ENCODE measurements at regions not wholly inside any gene's neighbourhood (a gene's known extent, or its start where the extent isn't known, plus 50 kb on each side); places are given as distances from the start of the nearest gene placed in this dataset.
"Not testable (repeated sequence)": the region's sequence is repeated elsewhere in the genome, so short reads cannot be mapped to it uniquely, and the experiment has no call there.

GRCh38 chr21:28126521-28127174 lies 866.0 kb downstream of the LTN1 start:
- no peak for DNase-seq (ENCODE audit: low spot score)

DNA sequence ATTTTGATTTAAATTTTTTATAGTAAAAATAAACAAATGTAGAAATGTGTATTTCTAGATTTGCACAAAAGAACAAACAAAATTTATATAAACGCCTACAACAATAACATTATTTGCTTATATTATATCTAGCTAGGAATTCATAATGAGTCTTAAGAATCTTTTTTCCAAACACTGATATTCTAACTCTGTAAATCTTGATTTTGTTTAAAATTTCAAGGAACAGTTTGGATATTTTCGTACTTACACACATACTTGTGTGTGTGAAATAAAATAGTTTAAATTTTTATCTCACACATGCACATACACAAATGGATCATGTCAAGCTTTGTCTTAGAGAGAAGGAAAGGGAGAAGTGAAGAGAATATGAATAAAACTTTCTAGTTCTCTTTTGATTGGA lies 868.1 kb downstream of the LTN1 start:
- DNase-seq (ENCODE audit: low spot score), result no peak

GRCh38 chr21:28118570-28118969 lies 874.1 kb downstream of the LTN1 start:
- no peak for DNase-seq (ENCODE audit: low spot score)

DNA sequence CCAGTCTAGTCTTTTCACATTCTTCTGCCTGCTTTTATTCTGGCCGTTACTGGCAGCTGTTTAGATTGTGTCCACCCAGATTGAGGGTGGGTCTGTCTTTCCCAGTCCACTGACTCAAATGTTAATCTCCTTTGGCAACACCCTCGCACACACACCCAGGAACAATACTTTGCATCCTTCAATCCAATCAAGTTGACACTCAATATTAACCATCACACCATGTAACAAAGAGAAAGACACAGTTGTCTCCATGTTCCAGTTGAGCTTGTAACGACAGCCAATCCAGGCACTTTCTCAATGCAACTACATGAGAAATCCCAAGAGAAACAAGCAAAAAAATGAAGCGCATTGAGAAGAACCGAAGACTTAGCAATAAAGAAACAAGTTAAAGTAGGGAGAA lies 877.7 kb downstream of the LTN1 start:
- not testable (repeated sequence) for DNase-seq (ENCODE audit: low spot score)

GRCh38 chr21:28113718-28114117 lies 879.0 kb downstream of the LTN1 start:
- no peak for DNase-seq (ENCODE audit: low spot score)

- DNase-seq (ENCODE audit: low spot score), result no peak
Observed at GRCh38 chr21:28112511-28112910, 880.2 kb downstream of the LTN1 start.

GRCh38 chr21:28111151-28111619 lies 881.5 kb downstream of the LTN1 start:
- no peak for DNase-seq (ENCODE audit: low spot score)

DNA sequence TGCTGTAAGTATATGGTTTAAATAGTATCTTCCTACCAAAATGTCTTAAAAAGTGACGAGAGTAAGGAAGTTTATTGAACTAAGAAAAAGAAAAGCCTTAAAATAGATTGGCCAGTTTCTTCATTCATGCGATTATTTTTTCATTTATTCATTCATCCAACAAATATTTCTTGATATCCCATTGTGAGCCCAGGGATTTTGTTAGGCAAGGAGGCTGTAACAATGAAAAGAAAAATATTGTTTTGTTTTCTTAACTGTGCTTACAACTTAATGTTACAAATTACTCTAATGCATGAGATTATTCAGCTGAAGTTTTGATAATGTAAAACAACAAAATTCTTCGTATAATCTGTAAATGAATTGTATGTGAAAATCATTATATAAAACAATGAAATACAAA lies 882.0 kb downstream of the LTN1 start:
- DNase-seq (ENCODE audit: low spot score), result no peak

DNA sequence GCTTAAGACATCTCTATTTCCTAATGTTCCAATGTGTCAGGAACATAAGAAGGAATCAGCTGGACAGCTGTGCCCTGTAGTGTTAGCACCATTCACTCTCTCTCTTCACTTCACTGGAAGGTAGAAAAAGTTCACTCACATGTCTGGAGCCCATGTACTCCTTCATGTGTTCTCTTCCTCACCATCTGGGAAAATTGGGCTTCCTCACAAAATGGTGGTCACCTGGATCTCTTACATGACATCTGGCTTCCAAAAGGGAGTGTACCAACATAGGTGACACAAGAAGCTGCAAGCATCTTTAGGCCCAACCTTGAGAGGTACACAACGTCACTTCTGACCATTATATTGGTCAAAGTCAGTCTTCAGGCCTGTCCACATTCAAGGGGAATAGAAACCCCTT lies 882.6 kb downstream of the LTN1 start:
- no peak for DNase-seq (ENCODE audit: low spot score)

- DNase-seq (ENCODE audit: low spot score), result no peak
Observed at GRCh38 chr21:28106370-28106890, 886.2 kb downstream of the LTN1 start.

- DNase-seq (ENCODE audit: low spot score), result no peak
Observed at GRCh38 chr21:28104346-28104745, 888.3 kb downstream of the LTN1 start.

GRCh38 chr21:28100366-28100765 lies 892.3 kb downstream of the LTN1 start:
- no peak for DNase-seq (ENCODE audit: low spot score)

- no peak for DNase-seq (ENCODE audit: low spot score)
Observed at GRCh38 chr21:28099001-28099705, 893.5 kb downstream of the LTN1 start.

DNA sequence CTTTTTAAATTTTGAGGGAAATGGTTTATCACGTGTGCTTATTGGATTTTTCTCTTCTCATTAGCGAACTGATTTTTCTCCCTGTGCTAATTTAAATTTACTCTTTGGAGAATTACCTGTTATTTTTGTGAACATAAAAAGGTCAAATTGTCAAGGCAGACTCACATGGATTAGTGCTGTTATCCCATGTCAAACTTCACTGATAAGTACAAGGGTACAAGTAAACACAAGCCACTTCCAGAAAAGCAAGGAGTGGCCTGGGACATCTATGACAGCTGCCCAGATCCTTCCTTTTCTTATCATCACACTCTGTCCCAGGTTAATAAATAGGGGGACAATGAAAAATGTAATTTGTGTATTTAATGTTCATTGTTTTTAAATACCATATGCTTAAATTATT lies 901.2 kb downstream of the LTN1 start:
- no peak for DNase-seq (ENCODE audit: low spot score)

DNA sequence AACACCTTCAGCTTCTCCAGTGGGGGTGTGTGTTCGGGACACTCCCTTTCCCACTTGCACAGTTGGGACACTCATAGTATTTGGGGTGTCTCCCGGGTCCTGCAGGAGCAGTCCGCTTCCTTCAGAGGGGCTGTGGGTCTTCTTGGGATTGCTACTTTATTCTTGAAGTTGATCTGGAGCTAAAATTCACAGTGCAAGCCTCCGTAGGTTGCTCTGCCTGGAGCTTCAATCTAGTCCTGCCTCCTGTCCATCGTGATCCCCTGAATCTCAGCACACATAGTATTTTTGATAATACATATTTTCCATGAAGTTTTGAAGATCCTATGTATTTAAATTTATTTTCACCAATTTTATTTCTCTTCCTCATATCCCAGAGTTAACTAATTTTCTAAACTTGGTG lies 902.1 kb downstream of the LTN1 start:
- DNase-seq (ENCODE audit: low spot score), result no peak

GRCh38 chr21:28089599-28090441 lies 902.9 kb downstream of the LTN1 start:
- no peak for DNase-seq (ENCODE audit: low spot score)

- no peak for DNase-seq (ENCODE audit: low spot score)
Observed at GRCh38 chr21:28086861-28087581, 905.7 kb downstream of the LTN1 start.

DNA sequence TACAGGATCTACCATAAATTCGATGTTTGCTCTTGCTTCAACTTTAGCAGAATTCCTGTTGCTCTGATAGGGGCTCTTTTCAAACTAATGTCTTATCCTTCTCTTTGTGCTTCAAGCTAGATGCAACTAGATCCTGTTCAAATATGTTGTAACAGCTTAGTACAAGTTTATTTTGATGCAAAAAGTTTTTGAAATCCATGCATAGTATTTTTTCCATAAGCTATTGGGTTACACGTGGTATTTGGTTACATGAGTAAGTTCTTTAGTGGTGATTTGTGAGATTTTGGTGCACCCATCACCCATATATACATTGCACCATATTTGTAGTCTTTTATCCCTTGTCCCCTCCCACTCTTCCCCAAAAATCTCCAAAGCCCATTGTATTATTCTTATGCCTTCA lies 907.7 kb downstream of the LTN1 start:
- DNase-seq (ENCODE audit: low spot score), result no peak

GRCh38 chr21:28083350-28083749 lies 909.3 kb downstream of the LTN1 start:
- DNase-seq (ENCODE audit: low spot score), result no peak

- DNase-seq (ENCODE audit: low spot score), result no peak
Observed at GRCh38 chr21:28078126-28078525, 914.6 kb downstream of the LTN1 start.

DNA sequence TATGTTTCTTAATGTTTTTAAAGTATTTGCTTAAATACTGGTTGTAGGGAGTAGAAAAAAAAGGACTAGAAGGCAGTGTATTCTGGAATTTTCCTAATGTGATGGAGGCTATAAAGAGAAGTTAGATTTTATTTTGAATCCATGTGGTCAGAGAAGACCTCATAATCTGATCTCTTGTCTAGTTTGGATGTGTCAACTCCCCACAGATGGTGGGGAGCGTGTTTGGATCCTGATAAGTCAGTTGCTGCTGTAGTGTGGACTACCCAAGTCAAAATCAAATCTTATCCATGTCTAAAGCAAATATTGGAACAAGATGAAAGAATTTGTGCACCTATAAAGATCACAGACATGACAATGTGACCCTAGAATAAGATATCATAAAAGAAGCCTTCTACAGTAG lies 918.0 kb downstream of the LTN1 start:
- no peak for DNase-seq (ENCODE audit: low spot score)

DNA sequence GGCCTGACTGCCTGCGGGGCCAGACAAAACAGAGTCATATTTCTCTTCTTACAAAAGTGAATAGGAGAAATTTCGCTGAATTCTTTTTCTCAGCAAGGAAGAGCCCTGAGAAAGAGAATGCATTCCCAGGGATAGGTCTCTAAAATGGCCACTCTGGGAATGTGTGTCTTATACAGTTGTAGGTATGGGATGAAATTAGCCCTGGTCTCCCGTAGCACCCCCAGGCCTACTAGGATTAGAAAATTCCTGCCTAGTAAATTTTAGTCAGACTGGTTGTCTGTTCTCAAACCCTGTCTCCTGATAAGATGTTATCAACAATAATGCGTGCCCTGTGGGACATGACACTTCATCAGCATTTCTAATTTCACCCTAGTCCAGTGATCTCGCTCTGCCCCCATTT lies 920.1 kb downstream of the LTN1 start:
- no peak for DNase-seq (ENCODE audit: low spot score)

All from ecto neural progenitor cell (in vitro differentiated cells).